Endothelial cell of umbilical vein (primary cell): ENCODE measurements at regions not wholly inside any gene's neighbourhood (a gene's known extent, or its start where the extent isn't known, plus 50 kb on each side); places are given as distances from the start of the nearest gene placed in this dataset.

Source experiments
- BruUV-seq: library from RNA; stranded (reverse); fragments of 400-500 nt; replicated peaks from 2 replicates; lab custom pipeline; 2021; lab: Mats Ljungman, UMichigan
- CTCF ChIA-PET: fragments of 300-600, 350-600 bp; sonication (Branson Sonifier 250); formaldehyde crosslinking; loops from one replicate; lab custom pipeline; 2021; ENCODE audit warnings: antibody characterized with exemption, inconsistent platforms; lab: Charles Lee
- POLR2A ChIA-PET: fragments of 300-600, 350-600 bp; sonication (Branson Sonifier 250); formaldehyde crosslinking; loops from one replicate; lab custom pipeline; 2021; ENCODE audit warnings: antibody characterized with exemption, inconsistent platforms; lab: Charles Lee
- DNase-seq: peaks from one replicate; pipeline ENCODE4 v3.0.0-alpha.2; 2011; ENCODE audit warnings: low read depth, low spot score
- FAIRE-seq: peaks from 2 replicates; lab custom pipeline; 2011; peaks lifted over from hg19 to GRCh38; lab: Jason Lieb, UNC
- H2AFZ ChIP-seq: 2 replicates; pipeline ENCODE4 v1.6.0; 2012; ENCODE audit warnings: low read depth, low read length, control low read depth, inconsistent platforms
- H3K27ac ChIP-seq: 2 replicates; pipeline ENCODE4 v1.5.1; 2011; ENCODE audit warnings: low read depth, mild to moderate bottlenecking, control low read depth, low read length, moderate library complexity; ENCODE audit not compliant: insufficient read depth
- H3K27me3 ChIP-seq, 2 experiments: 2 replicates each; pipeline versions ENCODE4 v1.6.0 to v1.6.1; 2011; ENCODE audit warnings: low read length in 2 of 2, mixed read lengths in 1 of 2; ENCODE audit not compliant: control insufficient read depth in 2 of 2, insufficient read depth in 2 of 2
- H3K36me3 ChIP-seq, 2 experiments: 2 replicates in 1 of 2; 3 replicates in 1 of 2; pipeline ENCODE4 v1.5.1; 2011; ENCODE audit warnings: low read length in 2 of 2, mild to moderate bottlenecking in 1 of 2, moderate library complexity in 1 of 2; ENCODE audit not compliant: control insufficient read depth in 2 of 2, insufficient read depth in 2 of 2; ENCODE audit errors: extremely low read depth in 1 of 2
- H3K4me1 ChIP-seq: 3 replicates; pipeline ENCODE4 v1.5.1; 2011; ENCODE audit warnings: mild to moderate bottlenecking, low read length; ENCODE audit not compliant: control insufficient read depth, insufficient read depth; ENCODE audit errors: extremely low read depth
- H3K4me2 ChIP-seq: 2 replicates; pipeline ENCODE4 v1.6.1; 2011; ENCODE audit warnings: low read length, control low read depth, mixed read lengths; ENCODE audit not compliant: insufficient read depth
- H3K4me3 ChIP-seq, 3 experiments: fragments of 200-600 bp in 1 of 3; sonication (generic), shearing (Covaris generic) in 1 of 3; replicated peaks in 1 of 3; 2 replicates each; pipeline ENCODE4 v1.5.1; 2011 to 2016; ENCODE audit warnings: control low read depth in 3 of 3, low read length in 3 of 3, mild to moderate bottlenecking in 2 of 3, inconsistent platforms in 1 of 3, low read depth in 1 of 3, moderate library complexity in 1 of 3; ENCODE audit not compliant: insufficient read depth in 1 of 3
- H3K79me2 ChIP-seq: 2 replicates; pipeline ENCODE4 v1.6.0; 2012; ENCODE audit warnings: low read length, inconsistent platforms; ENCODE audit not compliant: control insufficient read depth, insufficient read depth
- H3K9ac ChIP-seq: replicated peaks from 2 replicates; pipeline ENCODE3; 2011; ENCODE audit warnings: low read length, control low read depth; ENCODE audit not compliant: insufficient read depth; ENCODE audit errors: extremely low read depth
- H3K9me1 ChIP-seq: replicated peaks from 3 replicates; pipeline ENCODE4 v1.6.0; 2011; ENCODE audit warnings: mild to moderate bottlenecking, low read length; ENCODE audit not compliant: control insufficient read depth, insufficient read depth; ENCODE audit errors: extremely low read depth
- H3K9me3 ChIP-seq: replicated peaks from 2 replicates; pipeline ENCODE4 v1.5.1; 2012; ENCODE audit warnings: low read length, inconsistent platforms; ENCODE audit not compliant: control insufficient read depth, insufficient read depth
- H4K20me1 ChIP-seq: replicated peaks from 2 replicates; pipeline ENCODE3; 2011; ENCODE audit warnings: mild to moderate bottlenecking, low read length; ENCODE audit not compliant: control insufficient read depth, insufficient read depth; ENCODE audit errors: extremely low read depth
- CTCF ChIP-seq, 2 donors: IDR thresholded peaks; 1 replicate in 1 of 2; 2 replicates in 1 of 2; pipeline ENCODE4 v1.5.1; 2011; ENCODE audit warnings: low read length in 2 of 2, mild to moderate bottlenecking in 2 of 2, moderate library complexity in 2 of 2, control low read depth in 1 of 2, inconsistent platforms in 1 of 2, low read depth in 1 of 2; ENCODE audit not compliant: insufficient read depth in 1 of 2; ENCODE audit errors: extremely low read depth in 1 of 2
- EZH2 ChIP-seq: IDR thresholded peaks from 2 replicates; pipeline ENCODE4 v1.6.1; 2012; ENCODE audit warnings: borderline replicate concordance, low read depth, mild to moderate bottlenecking, moderate library complexity, low read length, inconsistent platforms; ENCODE audit not compliant: severe bottlenecking
- FOS ChIP-seq: IDR thresholded peaks from 2 replicates; pipeline ENCODE4 v1.6.1; 2011; ENCODE audit warnings: mild to moderate bottlenecking, low read length, moderate library complexity, borderline replicate concordance; ENCODE audit not compliant: insufficient read depth
- GATA2 ChIP-seq: IDR thresholded peaks from 2 replicates; pipeline ENCODE4 v1.7.0; 2011; ENCODE audit warnings: low read depth, mild to moderate bottlenecking, moderate library complexity, mixed read lengths, low read length; ENCODE audit not compliant: insufficient read length, insufficient read depth
- JUN ChIP-seq: IDR thresholded peaks from 2 replicates; pipeline ENCODE4 v1.6.1; 2011; ENCODE audit warnings: borderline replicate concordance, low read depth; ENCODE audit not compliant: insufficient read length, insufficient read depth
- MAX ChIP-seq: IDR thresholded peaks from 2 replicates; pipeline ENCODE4 v1.6.1; 2011; ENCODE audit not compliant: insufficient read depth, insufficient read length
- MYC ChIP-seq: IDR thresholded peaks from one replicate; pipeline ENCODE4 v1.6.1; 2011; ENCODE audit warnings: mild to moderate bottlenecking, low read depth, low read length
- POLR2A ChIP-seq: IDR thresholded peaks from 2 replicates; pipeline ENCODE4 v1.6.1; 2012; ENCODE audit warnings: low read depth, mild to moderate bottlenecking, control low read depth, low read length
- POLR2AphosphoS5 ChIP-seq: IDR thresholded peaks from 2 replicates; pipeline ENCODE4 v1.6.1; 2012; ENCODE audit warnings: low read depth, mild to moderate bottlenecking, control low read depth, low read length, moderate library complexity; ENCODE audit not compliant: insufficient read depth
- dilution Hi-C: fragments of 300-500 bp; cut with MboI; formaldehyde crosslinking; loops from one replicate; pipeline ENCODE4 v1.15.0; 2019; ENCODE audit warnings: low sequenced_read_pairs; ENCODE audit not compliant: extremely low pct_ligation_motif_present
- intact Hi-C: fragments of 100-400 bp; cut with micrococcal nuclease; formaldehyde crosslinking; loops from one replicate; pipeline ENCODE4 v1.10.0; 2022

- POLR2A ChIA-PET = no interaction called here
- no peak for FAIRE-seq
These were observed 93.6 kb upstream of the PJA1 start for GRCh38 chrX:69258893-69259292.

More at GRCh38 chrX:69258893-69259292, 93.6 kb upstream of the PJA1 start:
- intact Hi-C loops (no loop called here), dilution Hi-C loops (no loop called here)
- DNase-seq = no peak
- Histone ChIP-seq H3K9me3 (no peaks in the 10 kb centered on the region), H2AFZ (no peak overlapping the region), H4K20me1 (no peaks in the 10 kb centered on the region), H3K27ac (no peak overlapping the region), H3K27me3 (peaks cover 0 to 6% of the 10 kb centered on the region in 2 experiments), H3K36me3 (no peaks in the 10 kb centered on the region), H3K4me3 (no peak overlapping the region), H3K9me1 (no peaks in the 10 kb centered on the region), H3K4me2 (no peak overlapping the region), H3K79me2 (no peaks in the 10 kb centered on the region), H3K4me1 (no peaks in the 10 kb centered on the region), H3K9ac (no peak overlapping the region)
- no TSS peak for BruUV-seq
- TF ChIP-seq GATA2 = no peak
- no peak for TF ChIP-seq FOS
- TF ChIP-seq MAX = no peak
- TF ChIP-seq CTCF (IDR thresholded peaks at IDR 0.05; ENCODE audit: extremely low read depth in 1 of 2, insufficient read depth in 1 of 2, low read depth in 1 of 2, low read length in 2 of 2) = no peak
- no peak for TF ChIP-seq POLR2A
- no peak for TF ChIP-seq JUN
- no peak for TF ChIP-seq EZH2
- TF ChIP-seq POLR2AphosphoS5 = no peak
- no peak for TF ChIP-seq MYC
- CTCF ChIA-PET = no interaction called here
